Tibial artery (tissue), 4 donors: ENCODE measurements at regions not wholly inside any gene's neighbourhood (a gene's known extent, or its start where the extent isn't known, plus 50 kb on each side); places are given as distances from the start of the nearest gene placed in this dataset.

Source experiments
- DNase-seq, 2 donors: peaks; one replicate each; pipeline ENCODE4 v3.0.0-alpha.2; 2019
- H3K27ac ChIP-seq, 2 donors: fragments of 200-600 bp; sonication (generic) in 1 of 2; 1 replicate in 1 of 2; 2 replicates in 1 of 2; pipeline ENCODE4 v1.5.1; 2018 to 2019; ENCODE audit warnings: mild to moderate bottlenecking in 1 of 2
- H3K27me3 ChIP-seq, 2 donors: fragments of 200-600 bp; sonication (generic) in 1 of 2; one replicate each; pipeline versions ENCODE4 v1.5.1 to v1.6.0; 2016 to 2019
- H3K36me3 ChIP-seq, 3 donors: fragments of 200-600 bp; sonication (generic) in 2 of 3; one replicate each; pipeline ENCODE4 v1.5.1; 2016 to 2019; ENCODE audit warnings: mild to moderate bottlenecking in 2 of 3
- H3K4me1 ChIP-seq, 4 donors: fragments of 200-600 bp; sonication (generic) in 2 of 4; 1 replicate in 3 of 4; 2 replicates in 1 of 4; pipeline ENCODE4 v1.5.1; 2016 to 2019
- H3K4me3 ChIP-seq, 2 donors: fragments of 200-600 bp; sonication (generic) in 1 of 2; 1 replicate in 1 of 2; 2 replicates in 1 of 2; pipeline ENCODE4 v1.5.1; 2018 to 2019; ENCODE audit warnings: mild to moderate bottlenecking in 2 of 2
- H3K9me3 ChIP-seq, 3 donors: fragments of 200-600 bp; sonication (generic) in 1 of 3; one replicate each; pipeline ENCODE4 v1.5.1; 2016 to 2019
- intact Hi-C: fragments of 100-400 bp; cut with DNase I; formaldehyde crosslinking; loops from one replicate; pipeline ENCODE4 v1.15.0; 2023; ENCODE audit warnings: low total_unique reads
- TF ChIP-seq, protein P1 (sequence below), 2 experiments: fragments of 200-600 bp in 1 of 2; fragments of 450-650 bp in 1 of 2; IDR thresholded peaks; one replicate each; pipeline ENCODE4 v1.5.1; 2017 to 2019; ENCODE audit warnings: antibody characterized with exemption in 2 of 2, mild to moderate bottlenecking in 1 of 2, moderate library complexity in 1 of 2

DNA sequence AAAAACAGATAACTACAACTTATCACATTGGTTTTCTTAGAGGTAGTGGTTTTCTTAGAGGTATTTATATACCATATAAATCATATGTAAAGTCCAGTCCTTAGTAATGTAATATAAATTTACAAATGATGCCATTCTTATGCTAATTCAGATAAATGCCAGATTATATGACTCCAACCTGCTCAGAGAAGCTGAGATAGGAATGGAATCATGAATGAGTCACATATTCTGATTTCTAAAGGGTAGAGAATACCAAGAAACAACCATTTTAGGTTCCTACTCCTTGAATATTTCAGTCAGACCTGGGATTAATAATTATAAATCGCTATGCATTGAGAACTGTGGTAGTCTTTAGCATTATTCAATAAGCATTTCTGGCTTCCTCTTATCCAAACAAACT is 760.1 kb upstream of the NEGR1 start:
- no peaks in the 10 kb centered on the region for H3K9me3 ChIP-seq
- intact Hi-C loops = no loop called here
- TF ChIP-seq, protein P1, sequence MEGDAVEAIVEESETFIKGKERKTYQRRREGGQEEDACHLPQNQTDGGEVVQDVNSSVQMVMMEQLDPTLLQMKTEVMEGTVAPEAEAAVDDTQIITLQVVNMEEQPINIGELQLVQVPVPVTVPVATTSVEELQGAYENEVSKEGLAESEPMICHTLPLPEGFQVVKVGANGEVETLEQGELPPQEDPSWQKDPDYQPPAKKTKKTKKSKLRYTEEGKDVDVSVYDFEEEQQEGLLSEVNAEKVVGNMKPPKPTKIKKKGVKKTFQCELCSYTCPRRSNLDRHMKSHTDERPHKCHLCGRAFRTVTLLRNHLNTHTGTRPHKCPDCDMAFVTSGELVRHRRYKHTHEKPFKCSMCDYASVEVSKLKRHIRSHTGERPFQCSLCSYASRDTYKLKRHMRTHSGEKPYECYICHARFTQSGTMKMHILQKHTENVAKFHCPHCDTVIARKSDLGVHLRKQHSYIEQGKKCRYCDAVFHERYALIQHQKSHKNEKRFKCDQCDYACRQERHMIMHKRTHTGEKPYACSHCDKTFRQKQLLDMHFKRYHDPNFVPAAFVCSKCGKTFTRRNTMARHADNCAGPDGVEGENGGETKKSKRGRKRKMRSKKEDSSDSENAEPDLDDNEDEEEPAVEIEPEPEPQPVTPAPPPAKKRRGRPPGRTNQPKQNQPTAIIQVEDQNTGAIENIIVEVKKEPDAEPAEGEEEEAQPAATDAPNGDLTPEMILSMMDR (IDR thresholded peaks at IDR 0.05) = no peak

DNA sequence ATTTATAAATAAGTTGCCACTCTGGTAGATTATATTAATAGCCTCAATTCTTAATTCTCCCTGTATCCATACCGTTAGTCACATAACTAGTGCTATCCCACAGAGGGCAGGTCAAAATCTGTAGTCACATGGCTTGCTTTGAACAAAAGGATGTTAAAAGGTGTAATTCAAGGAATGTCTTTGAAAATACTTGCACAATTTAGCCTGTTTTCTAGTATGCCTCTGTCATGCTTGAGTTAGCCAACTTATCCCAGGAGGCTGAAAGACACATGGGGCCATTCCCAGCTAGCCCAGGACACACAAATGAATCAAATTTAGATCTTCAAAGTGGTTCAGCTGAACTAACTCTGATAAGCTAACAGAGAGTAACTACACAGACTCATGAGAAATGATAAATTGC is 758.5 kb upstream of the NEGR1 start:
- H3K36me3 ChIP-seq = no peaks in the 10 kb centered on the region
- TF ChIP-seq, protein P1 (IDR thresholded peaks at IDR 0.05) = no peak
- no peaks in the 10 kb centered on the region for H3K9me3 ChIP-seq
- H3K4me3 ChIP-seq = no peak overlapping the region
- H3K27ac ChIP-seq = no peak overlapping the region
- DNase-seq = no peak
- intact Hi-C loops = no loop called here
- H3K4me1 ChIP-seq = peaks cover 0 to 21% (median 5%) of the 10 kb centered on the region in 4 donors
- H3K27me3 ChIP-seq = no peaks in the 10 kb centered on the region

More for the DNA sequence above, 760.1 kb upstream of the NEGR1 start:
- DNase-seq = no peak
- Histone ChIP-seq H3K27me3 (no peaks in the 10 kb centered on the region), H3K36me3 (no peaks in the 10 kb centered on the region), H3K27ac (no peak overlapping the region), H3K4me1 (peaks cover 0 to 21% (median 5%) of the 10 kb centered on the region in 4 donors), H3K4me3 (no peak overlapping the region)

DNA sequence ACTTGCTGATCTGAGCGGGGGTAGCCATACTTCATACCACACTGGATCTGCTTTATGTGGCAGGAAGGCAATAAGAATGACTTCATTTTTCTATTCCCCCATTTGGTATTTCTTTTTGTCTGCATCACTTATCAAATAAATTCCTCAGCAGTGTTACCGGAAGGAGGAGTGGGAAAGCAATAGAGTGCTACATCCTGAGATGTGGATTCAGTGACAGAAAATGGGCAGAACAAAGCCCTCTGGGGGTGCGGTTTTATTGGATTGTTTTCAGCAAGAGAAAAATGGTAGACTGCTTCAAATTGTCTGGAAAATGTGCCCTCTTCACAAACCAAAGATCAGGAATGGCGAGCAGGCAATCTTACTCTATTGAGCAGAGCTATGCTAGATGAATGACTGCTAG is 751.9 kb upstream of the NEGR1 start:
- DNase-seq = no peak
- TF ChIP-seq, protein P1 (IDR thresholded peaks at IDR 0.05) = no peak
- H3K27ac ChIP-seq = no peak overlapping the region
- H3K4me3 ChIP-seq = no peak overlapping the region
- H3K4me1 ChIP-seq = no peaks in the 10 kb centered on the region
- intact Hi-C loops = no loop called here
- no peaks in the 10 kb centered on the region for H3K36me3 ChIP-seq
- no peaks in the 10 kb centered on the region for H3K27me3 ChIP-seq
- no peaks in the 10 kb centered on the region for H3K9me3 ChIP-seq

DNA sequence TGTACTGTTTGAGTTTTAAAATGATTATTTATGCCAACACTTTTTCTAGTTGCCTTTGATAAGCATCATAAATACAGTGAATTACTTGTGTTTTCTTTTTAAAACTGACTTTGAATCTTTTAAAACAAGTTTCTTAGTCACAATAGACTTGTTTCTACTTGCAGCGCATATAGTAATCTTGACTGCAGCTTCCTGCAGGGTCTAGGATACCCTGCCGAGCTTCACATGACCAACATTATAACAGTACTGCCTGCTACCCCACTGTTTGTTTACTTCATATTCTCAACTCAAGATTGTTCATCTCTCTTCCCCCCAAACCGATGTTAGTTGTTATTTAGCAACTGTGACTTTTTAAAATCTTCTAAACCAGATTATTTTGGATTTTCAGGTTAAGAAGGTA is 751.3 kb upstream of the NEGR1 start:
- Histone ChIP-seq H3K27me3 (no peaks in the 10 kb centered on the region), H3K27ac (no peak overlapping the region), H3K36me3 (no peaks in the 10 kb centered on the region), H3K4me3 (no peak overlapping the region), H3K4me1 (no peaks in the 10 kb centered on the region), H3K9me3 (no peaks in the 10 kb centered on the region)
- DNase-seq = no peak
- TF ChIP-seq, protein P1 (IDR thresholded peaks at IDR 0.05) = no peak
- intact Hi-C loops = no loop called here

DNA sequence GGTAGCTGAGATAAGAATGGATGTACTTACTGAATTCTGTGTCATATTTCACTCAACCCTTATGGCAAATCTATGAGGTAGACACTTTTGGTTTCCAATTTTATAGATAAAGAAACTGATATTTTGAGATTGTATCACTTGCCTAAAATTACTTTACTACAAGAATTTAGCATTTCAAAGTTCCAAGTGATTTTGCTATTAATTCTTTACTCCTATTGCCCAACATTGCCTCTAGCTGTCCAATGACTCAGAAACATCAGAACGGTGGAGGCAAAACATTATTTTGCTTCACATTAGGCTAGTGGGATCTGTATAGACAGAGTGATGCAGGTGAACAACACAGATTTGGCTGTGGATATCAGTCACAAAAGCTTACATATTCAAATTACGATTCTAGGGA is 747.2 kb upstream of the NEGR1 start:
- intact Hi-C loops = no loop called here
- TF ChIP-seq, protein P1 (IDR thresholded peaks at IDR 0.05) = no peak

DNA sequence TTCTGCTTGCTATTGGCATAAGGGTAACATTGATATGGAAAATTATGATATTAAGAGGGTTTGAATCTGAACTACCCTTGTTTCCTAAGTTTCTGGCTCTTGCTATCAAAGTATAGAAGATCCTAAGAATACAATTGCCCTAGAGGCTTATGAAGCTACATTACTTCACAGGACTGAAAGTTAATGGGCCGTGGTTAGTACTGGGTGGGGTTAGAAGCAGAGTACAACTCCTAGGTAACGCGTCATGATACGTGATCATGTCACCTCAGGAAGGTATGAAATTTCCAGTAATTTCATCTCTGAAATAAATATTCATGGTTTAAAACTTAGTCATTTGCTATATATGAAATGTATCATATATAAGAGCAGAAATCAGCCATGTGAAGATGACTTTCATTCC is 743.8 kb upstream of the NEGR1 start:
- Histone ChIP-seq H3K4me3 (no peak overlapping the region), H3K36me3 (no peaks in the 10 kb centered on the region), H3K9me3 (no peaks in the 10 kb centered on the region), H3K27me3 (no peaks in the 10 kb centered on the region), H3K4me1 (no peaks in the 10 kb centered on the region), H3K27ac (no peak overlapping the region)
- intact Hi-C loops = no loop called here
- TF ChIP-seq, protein P1 (IDR thresholded peaks at IDR 0.05) = no peak
- no peak for DNase-seq

More for the DNA sequence above, 747.2 kb upstream of the NEGR1 start:
- no peaks in the 10 kb centered on the region for H3K27me3 ChIP-seq
- no peaks in the 10 kb centered on the region for H3K9me3 ChIP-seq
- H3K4me1 ChIP-seq = no peaks in the 10 kb centered on the region
- no peak overlapping the region for H3K4me3 ChIP-seq
- no peaks in the 10 kb centered on the region for H3K36me3 ChIP-seq
- H3K27ac ChIP-seq = no peak overlapping the region
- no peak for DNase-seq
